ENCODE measurements at regions not wholly inside any gene's neighbourhood (a gene's known extent, or its start where the extent isn't known, plus 50 kb on each side); places are given as distances from the start of the nearest gene placed in this dataset.

GRCh38 chrX:44042116-44042515 lies 68.9 kb upstream of the NDP start:
- Histone ChIP-seq H3K4me1 (ENCODE audit: insufficient read depth, low read length, poor library complexity, severe bottlenecking) (peaks cover 44% of the 10 kb centered on the region), H3K4me3 (ENCODE audit: low read depth, low read length, poor library complexity, severe bottlenecking) (no peak overlapping the region), H3K27me3 (replicated peaks; ENCODE audit: insufficient read depth, low read depth, low read length, poor library complexity) (no peaks in the 10 kb centered on the region), H3K36me3 (ENCODE audit: insufficient read depth, low read length, poor library complexity, severe bottlenecking) (no peaks in the 10 kb centered on the region), H3K27ac (ENCODE audit: low read depth, low read length, poor library complexity, severe bottlenecking) (peak overlapping the region; percentile 38), H3K9me3 (ENCODE audit: low read depth, low read length, poor library complexity, severe bottlenecking) (peaks cover 3% of the 10 kb centered on the region)
- intact Hi-C loops (cut with micrococcal nuclease; ENCODE audit: unreplicated experiment): no loop called here
- TF ChIP-seq CTCF (conservative IDR thresholded peaks at IDR 0.05; ENCODE audit: low read depth, low read length) (no peak), EZH2 (IDR thresholded peaks at IDR 0.05; ENCODE audit: borderline replicate concordance, low read depth, low read length, poor library complexity, severe bottlenecking) (no peak)
- no TSS peak for BruUV-seq (replicated peaks)
- ChIA-PET CTCF (no interaction called here), POLR2A (ENCODE audit: low non-redundant PET) (no interaction called here)
- DNase-seq (ENCODE audit: low spot score): peak; percentile 70

- no TSS peak for BruUV-seq (replicated peaks)
- POLR2A ChIA-PET (ENCODE audit: low non-redundant PET): no interaction called here
These were observed 67.2 kb upstream of the NDP start for GRCh38 chrX:44040406-44040805.

GRCh38 chrX:44039556-44039955 lies 66.4 kb upstream of the NDP start:
- POLR2A ChIA-PET (ENCODE audit: low non-redundant PET): no interaction called here
- Histone ChIP-seq H3K9me3 (ENCODE audit: low read depth, low read length, poor library complexity, severe bottlenecking) (peaks cover 3% of the 10 kb centered on the region), H3K36me3 (ENCODE audit: insufficient read depth, low read length, poor library complexity, severe bottlenecking) (no peaks in the 10 kb centered on the region), H3K4me1 (ENCODE audit: insufficient read depth, low read length, poor library complexity, severe bottlenecking) (peaks cover 66% of the 10 kb centered on the region), H3K4me3 (ENCODE audit: low read depth, low read length, poor library complexity, severe bottlenecking) (no peak overlapping the region), H3K27me3 (replicated peaks; ENCODE audit: insufficient read depth, low read depth, low read length, poor library complexity) (no peaks in the 10 kb centered on the region), H3K27ac (ENCODE audit: low read depth, low read length, poor library complexity, severe bottlenecking) (no peak overlapping the region)
- no TSS peak for BruUV-seq (replicated peaks)
- CTCF ChIA-PET: no interaction called here
- DNase-seq (ENCODE audit: low spot score): peak; percentile 66
- intact Hi-C loops (cut with micrococcal nuclease; ENCODE audit: unreplicated experiment): no loop called here
- TF ChIP-seq CTCF (conservative IDR thresholded peaks at IDR 0.05; ENCODE audit: low read depth, low read length) (no peak), EZH2 (IDR thresholded peaks at IDR 0.05; ENCODE audit: borderline replicate concordance, low read depth, low read length, poor library complexity, severe bottlenecking) (no peak)

More at GRCh38 chrX:44040406-44040805, 67.2 kb upstream of the NDP start:
- H3K27ac ChIP-seq (ENCODE audit: low read depth, low read length, poor library complexity, severe bottlenecking): no peak overlapping the region
- intact Hi-C loops (cut with micrococcal nuclease; ENCODE audit: unreplicated experiment): no loop called here
- H3K9me3 ChIP-seq (ENCODE audit: low read depth, low read length, poor library complexity, severe bottlenecking): peaks cover 3% of the 10 kb centered on the region
- CTCF ChIA-PET: no interaction called here
- no peak for TF ChIP-seq CTCF (conservative IDR thresholded peaks at IDR 0.05; ENCODE audit: low read depth, low read length)
- no peaks in the 10 kb centered on the region for H3K36me3 ChIP-seq (ENCODE audit: insufficient read depth, low read length, poor library complexity, severe bottlenecking)
- no peak overlapping the region for H3K4me3 ChIP-seq (ENCODE audit: low read depth, low read length, poor library complexity, severe bottlenecking)
- DNase-seq (ENCODE audit: low spot score): no peak
- H3K4me1 ChIP-seq (ENCODE audit: insufficient read depth, low read length, poor library complexity, severe bottlenecking): peaks cover 58% of the 10 kb centered on the region
- no peaks in the 10 kb centered on the region for H3K27me3 ChIP-seq (replicated peaks; ENCODE audit: insufficient read depth, low read depth, low read length, poor library complexity)
